HG03442 (cell line): ENCODE measurements at regions not wholly inside any gene's neighbourhood (a gene's known extent, or its start where the extent isn't known, plus 50 kb on each side); places are given as distances from the start of the nearest gene placed in this dataset.
A peak's percentile ranks its signal among the peaks of the same experiment; 100 is the strongest.

Experiments used
- ATAC-seq: cut with Tn5 transposase; IDR thresholded peaks from one replicate; pipeline ENCODE4 v1.9.1; 2021; ENCODE audit warnings: mild to moderate bottlenecking, moderate library complexity; ENCODE audit not compliant: unreplicated experiment

DNA sequence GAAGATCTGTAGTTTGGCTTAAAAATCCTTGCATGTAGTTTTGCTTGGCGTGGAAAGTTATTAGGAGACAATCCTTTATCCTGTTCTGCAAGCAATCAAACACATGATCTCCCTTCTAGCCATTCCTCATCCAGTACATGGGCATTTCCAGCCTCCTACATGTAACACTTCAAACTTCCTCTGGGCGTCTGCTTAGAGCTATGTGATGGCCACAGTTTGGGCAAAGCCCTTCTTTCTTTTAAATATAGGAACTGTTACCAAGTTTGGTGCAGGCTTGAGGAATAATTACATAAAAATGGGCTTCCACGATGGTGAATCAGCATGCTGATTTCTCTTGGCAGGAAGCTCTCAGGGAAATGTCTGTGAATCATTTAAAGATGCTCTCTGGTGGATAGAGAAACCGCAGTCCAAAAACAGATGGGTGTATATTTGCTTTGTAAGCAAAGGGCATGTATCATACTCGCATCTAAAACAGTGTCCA lies 176.9 kb upstream of the FMN2 start:
- no peak for ATAC-seq

DNA sequence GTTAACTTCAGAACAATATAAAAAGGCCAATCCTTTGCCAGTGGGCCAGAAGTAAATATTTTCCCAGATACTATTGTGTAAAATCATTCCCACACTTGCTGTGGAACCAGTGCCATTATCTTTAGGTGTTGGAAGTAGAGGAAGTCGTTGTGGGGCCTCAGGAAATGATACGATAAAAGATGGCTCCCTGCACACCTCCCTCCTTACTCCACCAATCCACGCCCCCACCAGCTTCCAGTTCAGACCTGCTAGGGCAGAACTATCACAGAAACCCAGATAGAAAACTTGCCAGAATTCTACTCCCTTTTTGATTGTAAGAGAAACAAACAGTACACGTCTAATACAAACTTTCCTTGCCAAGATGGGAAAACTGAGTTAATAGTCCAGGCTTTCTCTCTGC lies 173.0 kb upstream of the FMN2 start:
- ATAC-seq = no peak

DNA sequence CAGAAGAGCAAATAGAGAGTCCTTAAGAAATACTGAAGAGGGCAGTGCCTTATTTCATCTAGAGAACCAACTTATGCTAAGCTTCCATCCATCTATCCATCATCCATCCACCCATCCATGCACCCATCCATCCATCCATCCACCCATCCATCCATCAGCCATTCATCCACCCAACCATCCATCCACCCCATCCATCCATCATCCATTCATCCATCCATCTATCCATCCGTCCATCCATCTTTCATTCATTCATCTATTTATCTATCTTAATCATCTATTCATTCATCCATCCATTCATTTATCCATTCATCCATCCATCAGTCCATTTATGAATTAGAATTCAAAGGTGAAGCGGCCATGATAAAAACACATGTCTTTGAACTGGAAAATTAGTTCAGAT lies 171.5 kb upstream of the FMN2 start:
- no peak for ATAC-seq

DNA sequence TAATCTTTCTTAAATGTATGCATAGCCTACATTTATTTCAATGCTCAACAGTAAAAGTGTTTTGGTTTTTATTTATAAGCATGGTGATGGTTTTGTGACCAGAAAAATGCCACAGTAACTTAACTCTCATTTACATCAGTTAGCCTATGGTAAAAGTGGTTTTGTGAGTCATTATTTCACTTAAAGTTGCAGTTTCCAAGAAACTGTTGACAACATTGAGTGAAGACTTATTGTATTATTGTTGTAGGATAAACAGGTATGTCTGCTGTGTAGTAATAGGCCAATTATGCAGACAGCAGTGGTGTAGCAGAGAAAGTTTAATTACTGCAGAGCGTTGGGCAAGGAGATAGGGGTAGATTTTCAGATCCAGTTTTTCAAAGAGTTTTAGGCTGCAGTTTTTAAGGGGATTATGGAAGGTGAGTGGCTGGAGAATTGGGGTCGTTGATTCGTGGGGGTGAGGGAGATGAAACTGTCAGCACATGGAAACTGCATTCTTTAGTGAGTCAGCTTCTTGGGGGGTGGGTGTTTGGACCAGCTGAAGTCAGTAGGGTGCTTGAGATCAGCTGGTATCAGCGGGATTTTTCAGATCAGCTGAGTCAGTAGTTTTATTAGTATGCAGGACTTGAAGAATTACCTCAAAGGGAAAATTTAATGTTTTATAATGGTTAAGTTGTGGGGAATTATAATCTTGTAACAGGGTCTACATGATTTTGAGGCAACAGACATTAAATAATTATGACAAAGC lies 168.7 kb upstream of the FMN2 start:
- ATAC-seq = no peak

DNA sequence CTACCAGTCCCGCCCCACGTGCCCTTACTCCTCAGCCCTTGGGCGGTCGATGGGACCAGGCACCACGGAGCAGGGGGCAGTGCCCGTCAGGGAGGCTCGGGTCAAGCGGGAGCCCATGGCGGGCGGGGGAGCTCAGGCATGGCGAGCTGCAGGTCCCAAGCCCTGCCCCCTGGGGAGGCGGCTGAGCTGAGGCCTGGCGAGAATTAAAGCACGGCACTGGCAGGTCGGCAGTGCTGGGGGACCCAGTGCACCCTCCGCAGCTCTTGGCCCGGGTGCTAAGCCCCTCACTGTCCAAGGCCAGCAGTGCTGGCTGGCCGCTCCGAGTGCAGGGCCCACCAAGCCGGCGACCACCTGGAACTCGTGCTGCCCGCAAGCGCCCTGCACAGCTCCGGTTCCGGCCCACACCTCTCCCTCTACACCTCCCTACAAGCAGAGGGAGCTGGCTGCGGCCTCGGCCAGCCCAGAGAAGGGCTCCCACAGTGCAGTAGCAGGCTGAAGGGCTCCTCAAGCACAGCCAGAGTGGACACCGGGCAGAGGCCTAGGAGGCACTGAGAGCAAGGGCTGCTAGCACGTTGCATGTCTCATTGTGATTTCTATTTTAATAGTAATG lies 166.8 kb upstream of the FMN2 start:
- ATAC-seq = no peak

DNA sequence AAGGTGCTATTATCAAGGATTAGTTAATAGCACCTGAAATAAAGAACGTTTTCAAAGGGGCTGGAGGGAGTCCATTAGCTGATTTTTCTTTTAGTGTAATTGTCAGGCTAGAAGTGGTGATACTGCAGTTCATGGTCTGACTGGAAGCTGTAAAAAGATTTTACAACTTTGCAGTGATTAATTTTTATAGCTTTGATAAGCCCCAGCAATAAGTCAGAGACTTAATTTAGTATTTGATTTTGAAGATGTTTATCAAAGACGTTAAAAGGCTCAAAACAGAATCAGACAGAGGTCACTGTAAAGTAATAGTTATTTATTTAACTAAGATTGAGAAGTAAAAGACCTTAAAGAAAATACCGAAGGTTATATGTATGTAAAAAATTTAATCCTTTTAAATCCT lies 165.5 kb upstream of the FMN2 start:
- no peak for ATAC-seq

DNA sequence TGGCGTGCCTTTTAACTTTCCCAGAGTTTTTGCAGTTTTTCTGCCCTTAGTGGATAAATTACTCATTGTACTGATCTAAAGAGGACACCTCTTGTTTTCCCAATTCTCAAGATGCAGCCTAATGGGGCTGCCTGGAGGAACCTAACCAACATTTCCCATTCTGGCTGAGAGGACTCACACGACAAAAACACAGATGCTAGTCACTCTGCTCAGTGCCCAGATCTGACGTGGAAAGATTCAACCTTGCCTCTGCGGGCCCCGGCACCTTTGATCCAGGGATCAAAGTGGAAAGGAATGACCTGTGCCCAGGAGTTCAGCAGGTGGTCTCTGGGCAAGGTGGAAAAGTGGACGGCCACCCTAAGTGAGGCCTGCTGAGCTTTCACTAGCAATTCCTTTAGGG lies 162.4 kb upstream of the FMN2 start:
- no peak for ATAC-seq

DNA sequence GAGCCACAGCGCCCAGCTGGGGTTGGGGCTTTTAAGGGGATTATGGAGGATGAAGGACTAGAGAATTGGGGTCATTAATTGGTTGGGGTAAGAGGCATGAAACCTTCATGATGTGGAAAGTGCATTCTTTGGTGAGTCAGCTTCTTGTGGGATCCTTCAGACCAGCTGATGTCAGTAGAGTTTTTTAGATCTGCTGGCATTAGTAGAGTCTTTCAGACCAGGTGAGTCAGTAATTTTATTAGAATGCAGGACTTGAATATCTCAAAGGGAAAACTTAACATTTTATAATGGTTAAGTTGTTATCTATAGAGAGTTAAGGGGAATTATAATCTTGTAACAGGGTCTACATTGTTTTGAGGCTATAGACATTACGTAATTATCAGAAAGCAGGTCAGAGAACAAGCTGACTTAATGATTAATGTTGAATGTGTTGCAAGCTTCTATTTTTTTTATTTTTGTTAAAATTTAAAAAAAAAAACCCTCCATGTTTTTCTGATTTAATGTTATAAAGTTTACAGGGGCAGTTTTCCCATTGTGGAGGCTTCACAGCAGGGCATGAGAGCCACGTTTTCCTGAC lies 160.9 kb upstream of the FMN2 start:
- no peak for ATAC-seq

DNA sequence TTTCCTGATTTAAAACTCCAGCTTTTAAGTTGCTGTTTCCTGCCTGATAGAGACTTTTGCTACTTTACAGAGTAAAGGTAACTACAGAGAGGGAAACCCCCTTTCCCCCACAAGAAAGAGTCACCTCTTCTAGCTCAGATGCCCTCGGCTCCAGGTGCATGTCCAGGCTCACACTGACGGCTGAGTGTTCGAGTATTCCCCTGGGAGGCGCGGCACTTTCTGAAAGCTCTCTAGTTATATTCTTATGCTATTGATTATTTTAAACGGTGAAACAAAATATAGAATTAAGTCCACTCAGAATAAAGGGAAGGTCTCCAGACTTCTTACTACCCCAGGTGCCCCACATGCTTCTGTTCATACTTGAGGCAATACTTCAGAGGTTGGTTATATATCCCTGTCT lies 160.3 kb upstream of the FMN2 start:
- no peak for ATAC-seq

DNA sequence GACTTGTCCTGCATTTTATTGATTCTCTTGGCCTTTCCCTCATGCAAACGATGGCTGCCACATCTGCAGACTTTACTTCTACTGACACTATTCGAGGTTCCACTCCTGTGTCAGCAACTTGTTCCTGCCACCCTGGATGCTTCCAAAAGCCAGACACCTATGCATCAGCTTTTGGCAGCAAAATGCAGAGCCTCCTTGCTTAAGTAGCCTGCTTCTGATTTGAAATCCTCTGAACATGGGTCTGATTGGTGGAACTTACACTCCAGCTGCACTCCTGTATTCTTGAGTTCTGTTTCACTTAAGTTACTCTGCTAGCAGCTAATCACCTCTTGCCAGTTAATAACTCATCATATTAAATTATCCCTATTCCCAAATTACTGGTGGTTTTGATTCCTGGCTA lies 152.1 kb upstream of the FMN2 start:
- no peak for ATAC-seq

DNA sequence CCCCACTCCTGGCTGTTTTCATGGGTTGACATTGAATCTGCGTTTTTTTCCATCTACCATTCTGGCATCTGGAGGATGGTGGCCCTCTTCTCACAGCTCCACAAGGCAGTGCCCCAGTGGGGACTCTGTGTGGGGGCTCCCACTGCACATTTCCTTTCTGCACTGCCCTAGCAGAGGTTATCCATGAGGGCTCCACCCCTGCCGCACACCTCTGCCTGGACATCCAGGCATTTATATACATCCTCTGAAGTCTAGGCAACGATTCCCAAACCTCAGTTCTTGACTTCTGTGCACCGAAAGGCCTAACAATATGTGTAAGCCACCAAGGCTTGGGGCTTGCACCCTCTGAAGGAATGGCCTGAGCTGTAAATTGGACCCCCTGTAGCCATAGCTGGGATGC lies 147.9 kb upstream of the FMN2 start:
- no peak for ATAC-seq

DNA sequence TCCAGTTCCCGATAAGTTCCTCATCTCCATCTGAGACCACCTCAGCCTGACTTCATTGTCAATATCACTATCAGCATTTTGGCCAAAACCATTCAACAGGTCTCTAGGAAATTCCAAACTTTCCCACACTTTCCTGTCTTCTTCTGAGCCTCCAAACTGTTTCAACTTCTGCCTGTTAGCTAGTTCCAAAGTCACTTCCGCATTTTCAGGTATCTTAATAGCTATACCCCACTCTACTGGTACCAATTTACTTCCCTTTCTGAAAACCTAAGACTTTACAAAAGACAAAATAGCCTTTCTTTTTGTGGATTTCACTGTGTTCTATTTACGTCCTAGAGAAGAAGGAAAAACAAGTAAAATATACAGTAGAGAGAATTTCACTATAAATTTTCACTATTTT lies 147.0 kb upstream of the FMN2 start:
- no peak for ATAC-seq

DNA sequence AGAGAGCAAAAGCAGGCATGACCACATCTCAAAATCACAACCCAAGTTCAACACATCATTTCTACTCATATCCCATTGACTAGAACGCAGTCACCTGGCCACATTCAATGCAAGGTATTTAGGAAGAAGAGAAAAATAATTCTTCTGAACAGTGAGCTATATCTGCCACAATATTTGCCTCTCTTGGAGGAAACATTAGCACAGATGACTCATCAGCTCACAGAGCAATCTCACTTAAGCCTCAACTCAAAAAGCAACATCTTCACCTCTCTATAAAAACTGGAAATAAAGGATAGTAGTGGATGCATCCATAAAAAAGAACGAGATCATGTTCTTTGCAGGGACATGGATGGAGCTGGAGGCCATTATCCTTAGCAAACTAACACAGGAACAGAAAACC lies 143.9 kb upstream of the FMN2 start:
- no peak for ATAC-seq

DNA sequence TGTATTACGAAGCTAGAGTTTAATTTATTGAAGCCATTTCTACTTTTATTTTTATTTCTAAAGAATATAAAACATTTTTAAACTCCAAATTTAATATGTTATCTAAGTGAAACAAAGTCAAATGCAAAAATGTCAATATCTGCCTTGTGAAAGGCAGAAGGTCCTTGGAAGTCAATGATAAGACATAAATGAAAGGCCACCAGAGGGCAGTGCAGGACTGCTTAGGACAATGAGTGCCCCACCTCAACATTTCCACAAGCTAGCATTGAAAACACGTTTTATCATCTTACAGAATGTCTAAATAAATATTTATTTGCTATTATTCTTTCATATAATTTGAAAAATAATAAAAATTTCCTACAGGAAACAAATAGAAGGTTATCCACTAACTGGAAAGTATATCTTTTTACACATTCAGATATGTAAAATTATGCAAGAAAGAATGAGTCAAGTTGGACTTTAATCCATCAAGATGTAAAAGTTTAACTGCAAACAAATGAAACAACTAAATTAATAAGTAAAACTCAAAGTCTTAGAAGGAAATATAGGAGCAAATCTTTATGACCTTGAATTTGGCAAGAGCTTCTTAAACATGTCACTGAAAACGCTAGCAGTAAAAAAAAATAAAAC lies 140.1 kb upstream of the FMN2 start:
- peak; percentile 58 for ATAC-seq

DNA sequence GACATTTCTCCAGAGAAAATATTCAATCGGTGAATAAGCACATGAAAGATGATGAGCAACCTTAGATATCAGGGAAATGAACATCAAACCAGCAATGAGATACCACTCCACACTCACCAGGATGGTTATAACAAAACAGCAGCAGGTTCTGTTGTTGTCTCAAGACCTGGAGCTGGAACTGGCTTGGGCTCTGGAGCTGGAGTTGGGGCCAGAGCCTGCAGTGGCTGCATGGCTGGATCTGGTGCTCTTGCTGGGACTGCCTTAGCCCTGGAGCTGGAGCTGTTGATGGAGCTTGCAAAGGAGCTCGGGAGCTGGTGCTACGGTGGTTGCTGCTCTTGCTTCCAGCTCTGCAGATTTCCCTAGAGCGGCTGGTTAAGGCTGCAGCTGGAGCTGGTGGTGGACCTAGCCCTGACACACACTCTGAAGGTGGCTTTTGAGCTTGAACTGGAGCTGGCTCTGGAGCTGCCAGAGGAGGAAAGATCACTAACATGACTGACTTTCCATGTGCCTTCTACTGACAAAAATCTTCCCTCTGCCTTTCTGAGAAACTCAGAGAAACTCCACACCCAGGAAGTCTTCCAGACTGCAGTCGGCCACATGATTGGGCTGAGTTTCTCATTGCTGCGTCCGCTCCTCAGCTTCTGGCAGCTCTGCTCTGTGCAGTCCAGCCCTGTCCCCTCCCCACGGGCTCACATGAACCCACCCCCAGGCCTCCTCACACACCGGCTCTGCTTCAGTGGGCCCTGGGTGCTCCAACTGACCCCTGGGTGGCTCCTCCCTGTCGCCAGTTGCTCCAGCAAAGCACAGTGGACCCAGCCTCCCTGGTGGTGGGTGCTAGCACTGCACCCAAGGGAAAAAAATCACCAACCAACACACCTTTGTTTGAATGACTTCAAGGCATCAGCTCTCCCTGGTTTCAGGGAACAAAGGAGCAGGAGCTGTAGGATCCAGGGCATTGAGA lies 139.1 kb upstream of the FMN2 start:
- ATAC-seq = no peak

DNA sequence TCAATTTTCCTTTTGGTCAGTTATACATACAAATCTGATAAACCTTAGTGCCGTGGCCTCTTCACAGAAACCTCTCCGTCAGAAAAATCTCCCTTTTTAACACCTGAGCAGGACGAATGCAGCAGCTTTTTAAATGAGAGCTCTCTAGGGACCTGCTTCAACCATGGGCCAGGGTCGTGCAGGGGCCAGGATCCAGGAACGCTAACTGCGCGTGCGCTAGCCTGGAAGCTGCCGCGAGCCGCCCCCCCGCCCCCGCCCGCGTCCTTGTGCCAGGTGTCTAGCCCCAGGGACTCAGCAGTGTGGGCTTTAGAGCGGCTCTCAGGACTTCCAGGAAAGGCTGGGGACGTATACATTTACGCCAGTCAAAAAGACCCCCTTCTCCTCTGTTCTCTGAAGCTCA lies 136.8 kb upstream of the FMN2 start:
- no peak for ATAC-seq

DNA sequence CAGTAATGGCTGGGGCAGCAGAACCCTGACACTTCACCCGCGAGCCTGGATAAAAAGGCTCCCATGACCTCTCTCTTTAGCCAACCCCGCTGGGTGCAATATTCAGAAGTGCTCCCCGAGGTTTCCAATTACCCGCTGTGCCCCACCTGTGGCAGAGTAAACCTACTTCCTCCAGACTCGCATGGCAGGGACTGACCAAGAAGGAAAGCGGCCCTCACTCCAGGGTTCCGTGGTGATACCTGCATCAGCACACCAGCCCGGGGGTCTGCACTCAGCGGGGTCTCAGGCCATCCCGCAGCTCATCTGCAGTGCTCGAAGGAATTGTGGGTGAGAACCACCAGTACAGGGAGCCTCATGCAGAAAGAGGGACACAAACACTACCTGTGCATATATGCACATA lies 136.3 kb upstream of the FMN2 start:
- ATAC-seq = no peak

DNA sequence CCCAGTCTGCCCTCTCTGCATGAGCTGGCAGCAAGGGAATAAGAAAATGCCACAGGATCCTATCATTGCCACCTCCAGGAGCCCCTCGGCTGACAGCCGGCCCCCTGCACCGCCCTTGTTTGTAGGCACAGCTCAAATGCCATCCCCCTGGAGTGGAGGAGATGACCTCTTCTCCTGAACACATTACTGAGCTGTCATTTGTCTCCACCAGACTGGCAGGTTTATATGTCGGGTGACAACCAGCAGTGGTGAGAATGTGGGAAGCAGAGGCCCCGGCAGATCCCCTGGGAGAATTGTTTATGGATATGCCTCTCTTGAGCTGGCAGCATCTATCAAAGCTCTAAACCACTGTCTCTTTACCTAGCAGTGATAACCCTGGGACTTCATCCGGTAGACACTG lies 135.4 kb upstream of the FMN2 start:
- ATAC-seq = no peak

DNA sequence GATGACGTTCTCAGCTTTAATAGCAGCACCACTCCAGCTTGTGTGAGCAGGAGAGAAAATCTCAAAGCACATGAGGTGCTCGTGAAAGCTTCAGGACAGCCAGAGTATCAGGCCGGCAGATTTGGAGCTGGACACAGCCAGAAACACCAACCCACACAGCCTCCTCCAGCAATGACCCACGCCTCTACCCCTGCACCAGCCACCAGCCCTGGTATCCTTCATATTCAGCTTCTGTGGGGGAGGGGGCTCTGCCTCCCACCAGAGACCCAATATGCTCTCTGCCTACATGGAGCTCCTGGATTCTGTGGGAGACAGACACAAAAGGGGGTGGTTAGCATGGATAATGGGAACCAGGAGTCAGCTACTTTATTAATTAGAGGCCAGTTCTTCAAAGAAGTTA lies 133.6 kb upstream of the FMN2 start:
- no peak for ATAC-seq

DNA sequence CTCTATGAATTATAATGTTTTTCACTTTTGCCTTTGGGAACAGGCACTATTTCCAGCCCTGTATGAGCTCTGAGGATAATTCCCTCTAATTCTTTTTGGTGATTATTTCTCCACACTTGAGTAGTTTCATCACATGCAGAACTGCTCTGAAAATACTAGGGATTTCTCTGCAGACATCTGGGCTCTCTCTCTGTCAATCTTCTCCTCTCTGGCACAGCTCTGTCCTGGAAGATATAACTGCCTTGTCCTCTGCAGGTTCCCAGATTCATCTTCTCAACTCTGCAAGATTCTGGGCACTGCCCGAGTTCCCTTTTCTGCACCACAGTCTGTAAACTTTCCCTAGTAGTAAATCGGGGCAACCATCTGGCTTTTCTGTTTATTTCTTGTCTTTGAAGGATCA lies 131.3 kb upstream of the FMN2 start:
- no peak for ATAC-seq

DNA sequence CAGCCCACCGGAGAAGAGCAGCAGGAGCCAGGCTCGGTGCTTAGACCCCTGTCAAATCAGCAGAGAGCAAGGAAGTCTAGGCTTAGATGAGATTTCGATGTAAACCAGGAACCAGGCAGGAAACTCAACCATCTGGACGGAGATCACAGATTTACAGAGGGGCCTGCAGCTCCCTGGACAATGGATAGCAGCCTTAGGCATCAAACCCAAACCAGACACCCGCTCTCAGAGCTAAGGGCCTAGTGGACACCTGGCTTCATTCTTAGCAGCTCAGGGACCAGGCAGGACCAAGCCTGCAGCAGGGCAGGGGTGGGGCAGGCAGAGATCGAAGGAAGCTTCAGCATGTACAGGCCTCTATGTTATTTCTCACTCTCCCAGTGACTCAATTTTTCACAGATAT lies 127.8 kb upstream of the FMN2 start:
- ATAC-seq = no peak
